GM12864 (cell line): ENCODE measurements at regions not wholly inside any gene's neighbourhood (a gene's known extent, or its start where the extent isn't known, plus 50 kb on each side); places are given as distances from the start of the nearest gene placed in this dataset.

Source experiments
- DNase-seq: peaks from one replicate; pipeline ENCODE4 v3.0.0-alpha.2; 2011; ENCODE audit warnings: low read depth
- H3K4me3 ChIP-seq: 2 replicates; pipeline ENCODE4 v1.5.1; 2011; ENCODE audit warnings: mild to moderate bottlenecking, low read depth, low read length, control low read depth
- TF ChIP-seq, protein P1 (sequence below): IDR thresholded peaks from 2 replicates; pipeline ENCODE4 v1.5.1; 2011; ENCODE audit warnings: low read depth, mild to moderate bottlenecking, moderate library complexity, low read length, control low read depth, inconsistent platforms; ENCODE audit errors: missing control alignments

DNA sequence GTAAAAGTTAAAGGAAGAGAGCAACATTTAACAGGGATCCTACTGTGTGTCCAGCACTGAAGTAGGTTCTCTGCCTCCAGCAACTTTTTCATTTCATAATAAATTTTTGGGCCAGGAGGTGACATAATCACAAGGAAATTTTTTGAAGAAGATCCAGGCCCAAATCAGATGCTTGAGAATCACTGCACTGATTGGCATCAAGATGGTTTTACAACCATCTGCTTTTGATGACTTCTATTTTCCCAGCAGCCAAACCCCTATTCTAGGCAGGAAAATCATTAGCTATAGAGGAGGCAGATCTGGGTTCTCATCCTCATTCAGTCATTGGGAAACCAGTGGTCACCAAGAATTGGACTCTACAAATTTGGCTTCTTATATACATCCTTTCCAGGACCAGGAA is 79.0 kb downstream of the ARL4A start:
- TF ChIP-seq, protein P1, sequence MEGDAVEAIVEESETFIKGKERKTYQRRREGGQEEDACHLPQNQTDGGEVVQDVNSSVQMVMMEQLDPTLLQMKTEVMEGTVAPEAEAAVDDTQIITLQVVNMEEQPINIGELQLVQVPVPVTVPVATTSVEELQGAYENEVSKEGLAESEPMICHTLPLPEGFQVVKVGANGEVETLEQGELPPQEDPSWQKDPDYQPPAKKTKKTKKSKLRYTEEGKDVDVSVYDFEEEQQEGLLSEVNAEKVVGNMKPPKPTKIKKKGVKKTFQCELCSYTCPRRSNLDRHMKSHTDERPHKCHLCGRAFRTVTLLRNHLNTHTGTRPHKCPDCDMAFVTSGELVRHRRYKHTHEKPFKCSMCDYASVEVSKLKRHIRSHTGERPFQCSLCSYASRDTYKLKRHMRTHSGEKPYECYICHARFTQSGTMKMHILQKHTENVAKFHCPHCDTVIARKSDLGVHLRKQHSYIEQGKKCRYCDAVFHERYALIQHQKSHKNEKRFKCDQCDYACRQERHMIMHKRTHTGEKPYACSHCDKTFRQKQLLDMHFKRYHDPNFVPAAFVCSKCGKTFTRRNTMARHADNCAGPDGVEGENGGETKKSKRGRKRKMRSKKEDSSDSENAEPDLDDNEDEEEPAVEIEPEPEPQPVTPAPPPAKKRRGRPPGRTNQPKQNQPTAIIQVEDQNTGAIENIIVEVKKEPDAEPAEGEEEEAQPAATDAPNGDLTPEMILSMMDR, result no peak
- no peak for DNase-seq
- no peak overlapping the region for H3K4me3 ChIP-seq

DNA sequence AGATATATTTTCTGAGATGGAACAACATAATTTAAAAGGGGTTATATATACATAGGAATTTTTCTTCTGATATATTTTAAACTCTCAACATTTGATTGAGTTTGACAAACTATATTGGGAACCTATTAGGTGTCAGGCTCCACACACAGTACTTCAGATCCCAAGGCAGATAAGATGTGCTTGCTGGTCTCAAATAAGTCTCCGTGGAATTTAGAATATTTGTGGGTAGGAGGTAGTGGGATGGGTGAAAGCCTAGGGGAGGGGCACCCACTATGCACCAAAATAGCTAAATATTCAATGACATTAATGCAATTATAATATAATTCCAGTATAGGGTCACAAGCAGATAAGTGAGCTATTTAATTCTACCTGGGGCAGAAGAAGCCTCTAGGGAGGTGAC is 81.5 kb downstream of the ARL4A start:
- no peak for DNase-seq
- TF ChIP-seq, protein P1, result no peak
- H3K4me3 ChIP-seq, result no peak overlapping the region

DNA sequence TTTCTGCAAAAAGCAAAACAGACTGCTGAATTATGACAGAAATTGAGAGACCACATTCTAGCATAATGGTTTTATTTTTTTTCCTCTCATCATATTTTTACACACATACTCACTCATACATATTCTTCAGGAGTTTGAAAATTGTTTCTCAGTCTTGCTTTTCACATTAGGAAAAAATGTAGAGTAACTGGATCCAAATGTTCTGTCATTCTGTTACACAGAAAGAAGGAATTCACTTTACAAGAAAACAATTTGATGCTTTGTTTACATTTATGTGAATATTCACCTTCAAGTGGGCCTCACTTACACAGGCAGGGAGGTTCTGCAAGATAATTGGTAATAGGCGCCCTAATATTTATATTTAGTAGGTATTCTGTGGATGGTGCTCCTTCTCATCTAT is 82.0 kb downstream of the ARL4A start:
- DNase-seq, result no peak
- no peak overlapping the region for H3K4me3 ChIP-seq
- TF ChIP-seq, protein P1, result no peak

DNA sequence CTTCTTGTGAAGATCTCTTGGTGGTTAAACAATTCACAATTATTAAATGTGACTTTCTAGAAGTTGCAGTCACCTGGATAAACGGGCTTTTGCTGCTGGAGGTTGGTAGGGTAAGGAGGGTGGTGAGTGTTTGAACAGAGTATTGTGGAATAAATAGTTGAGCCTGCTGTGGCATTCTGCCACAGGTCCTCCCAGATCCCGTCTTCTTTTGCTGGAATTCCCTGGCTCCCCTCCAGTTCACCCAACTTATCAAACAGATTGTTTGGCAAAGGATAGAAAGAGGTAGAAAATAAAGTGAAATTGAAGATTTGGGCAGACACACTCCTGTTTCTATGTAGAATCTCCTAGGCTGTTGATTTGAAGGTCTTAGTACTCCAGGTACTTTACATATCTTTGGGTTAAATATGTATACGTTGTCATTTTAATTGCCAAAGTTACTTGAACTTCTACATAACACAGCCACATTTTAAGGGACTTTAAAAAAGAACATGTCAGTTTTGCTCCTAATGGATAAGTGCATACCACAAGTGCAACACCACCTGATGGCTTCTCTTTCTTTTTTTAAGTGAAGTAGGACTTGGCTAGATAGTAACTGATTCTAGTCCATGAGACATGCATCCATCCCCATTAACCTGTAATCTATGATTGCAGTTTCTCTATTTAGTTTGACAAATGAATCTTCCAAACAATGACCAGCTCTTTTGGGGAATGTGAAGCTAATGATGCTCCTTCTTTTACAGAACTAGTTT is 83.0 kb downstream of the ARL4A start:
- DNase-seq, result no peak
- no peak overlapping the region for H3K4me3 ChIP-seq
- TF ChIP-seq, protein P1, result no peak

DNA sequence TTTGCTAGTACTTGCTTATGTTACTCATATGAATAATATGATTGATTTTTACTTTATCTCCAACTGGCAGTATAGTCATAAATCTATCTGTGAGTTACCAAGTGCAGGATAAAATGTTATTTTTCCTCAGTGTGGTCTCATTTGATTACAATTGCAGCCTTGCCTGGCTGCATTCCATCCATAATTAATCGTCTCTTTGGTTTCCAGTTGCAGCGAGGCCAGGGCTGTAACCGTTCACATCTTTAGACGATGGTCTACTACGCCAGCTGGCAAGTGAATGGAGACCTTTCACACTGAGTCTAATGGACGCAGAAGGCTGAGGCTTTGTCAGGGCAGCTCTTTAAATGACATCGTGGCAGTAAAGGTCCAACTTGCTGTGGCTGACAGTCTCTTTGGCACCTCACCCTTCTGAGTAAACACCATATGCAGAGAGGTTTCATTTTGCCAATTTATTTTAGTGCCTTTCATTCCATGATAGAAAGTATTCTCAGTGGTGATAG is 84.0 kb downstream of the ARL4A start:
- TF ChIP-seq, protein P1, result no peak
- no peak for DNase-seq
- no peak overlapping the region for H3K4me3 ChIP-seq

DNA sequence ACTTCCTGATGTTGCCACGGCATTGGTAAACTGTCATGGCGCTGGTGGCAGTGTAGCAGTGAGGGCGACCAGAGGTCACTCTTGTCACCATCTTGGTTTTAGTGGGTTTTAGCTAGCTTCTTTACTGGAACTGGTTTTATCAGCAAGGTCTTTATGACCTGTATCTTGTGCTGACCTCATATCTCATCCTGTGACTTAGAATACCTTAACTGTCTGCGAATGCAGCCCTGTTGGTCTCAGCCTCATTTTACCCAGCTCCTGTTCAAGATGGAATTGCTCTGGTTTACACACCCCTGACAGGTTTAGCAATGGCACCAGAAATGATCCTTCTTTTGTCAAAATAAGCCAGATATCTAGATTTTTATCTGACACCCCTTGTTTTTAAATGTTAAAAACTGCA is 85.3 kb downstream of the ARL4A start:
- TF ChIP-seq, protein P1, result no peak

DNA sequence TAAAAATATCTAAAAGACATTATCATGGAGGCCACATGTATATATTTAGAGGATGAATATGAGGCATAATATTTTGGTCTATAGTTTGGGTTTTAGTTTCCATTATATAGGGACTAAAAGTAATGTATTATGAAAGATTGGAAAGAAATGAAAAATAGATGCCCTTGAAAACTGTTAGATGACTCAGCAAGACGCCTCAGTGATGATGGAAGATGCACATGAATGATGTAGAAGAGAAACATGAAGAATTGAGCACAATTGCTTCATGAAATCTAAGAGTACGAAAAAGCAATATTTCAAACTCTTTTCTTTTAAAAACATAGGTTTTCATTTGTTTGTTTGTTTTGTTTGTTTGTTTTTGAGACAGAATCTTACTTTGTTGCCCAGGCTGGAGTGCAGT is 89.8 kb downstream of the ARL4A start:
- TF ChIP-seq, protein P1, result no peak
- H3K4me3 ChIP-seq, result no peak overlapping the region
- no peak for DNase-seq

More for the DNA sequence above, 85.3 kb downstream of the ARL4A start:
- no peak overlapping the region for H3K4me3 ChIP-seq
- no peak for DNase-seq
